Inflammatory macrophage treated with lipopolysaccharide for 1 hour (primary cell): ENCODE measurements at regions not wholly inside any gene's neighbourhood (a gene's known extent, or its start where the extent isn't known, plus 50 kb on each side); places are given as distances from the start of the nearest gene placed in this dataset.
"Not testable (repeated sequence)": the region's sequence is repeated elsewhere in the genome, so short reads cannot be mapped to it uniquely, and the experiment has no call there.

Experiments used
- DNase-seq, 2 donors: peaks; one replicate each; pipeline ENCODE4 v3.0.0-alpha.2; 2020 to 2022

DNA sequence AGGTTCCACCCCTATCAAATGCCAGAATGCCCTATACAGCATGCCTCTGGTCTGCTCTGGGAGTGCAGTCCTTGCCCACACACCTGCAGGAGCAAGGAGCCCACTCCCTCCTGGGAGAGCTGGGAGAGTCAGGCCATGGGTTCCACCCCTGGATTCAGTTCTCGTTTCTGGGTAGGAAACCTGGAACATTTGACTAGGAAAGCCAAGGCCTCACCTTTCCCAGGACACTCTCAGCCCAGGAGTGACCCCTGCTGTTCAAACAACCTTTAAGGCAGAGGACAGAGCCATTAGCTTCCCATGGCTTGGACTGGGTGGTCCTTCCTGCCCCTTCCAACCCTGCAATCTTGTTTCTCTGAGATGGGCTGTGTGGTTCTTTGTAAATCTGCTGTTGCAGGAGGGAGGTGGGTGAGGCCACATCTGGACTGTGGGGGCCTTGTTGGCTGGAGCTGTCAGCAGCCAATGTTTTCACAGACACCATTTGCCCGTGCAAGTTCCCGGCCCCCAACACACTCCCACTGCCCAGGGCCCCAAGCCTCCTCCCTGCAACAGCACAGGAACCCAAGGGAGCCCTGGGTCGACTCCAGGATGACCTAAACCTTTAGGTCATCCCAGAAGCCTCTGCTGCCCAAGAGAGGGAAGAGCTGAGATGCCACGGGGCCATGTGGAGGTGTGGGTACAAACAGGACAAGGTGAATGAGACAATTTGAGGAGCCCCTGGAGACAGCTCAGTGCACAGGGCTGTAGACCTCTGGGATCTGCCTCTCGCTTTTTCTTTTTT, 104.4 kb downstream of the PJA1 start:
- DNase-seq = peak in 1 of 2 donors; percentile 3

DNA sequence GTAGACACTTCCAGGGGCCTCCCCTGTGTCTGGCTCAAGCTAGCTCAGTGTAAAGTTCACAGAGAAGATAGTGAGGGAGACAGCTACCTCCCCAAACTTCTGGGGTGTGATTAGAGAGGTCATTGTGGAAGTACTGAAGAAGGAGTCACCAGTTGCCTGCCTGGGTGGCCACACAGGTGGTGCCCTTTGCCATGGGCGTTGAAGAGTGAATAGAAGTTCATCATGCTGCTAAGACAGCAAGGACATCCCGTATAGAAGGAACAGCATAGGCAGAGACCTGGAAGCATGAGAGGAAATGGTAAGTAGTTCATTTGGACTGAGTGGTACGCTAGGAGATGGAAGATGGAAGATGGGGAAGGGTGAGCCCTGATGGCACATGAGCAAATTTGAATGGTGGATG, 110.1 kb downstream of the PJA1 start:
- DNase-seq = no peak

DNA sequence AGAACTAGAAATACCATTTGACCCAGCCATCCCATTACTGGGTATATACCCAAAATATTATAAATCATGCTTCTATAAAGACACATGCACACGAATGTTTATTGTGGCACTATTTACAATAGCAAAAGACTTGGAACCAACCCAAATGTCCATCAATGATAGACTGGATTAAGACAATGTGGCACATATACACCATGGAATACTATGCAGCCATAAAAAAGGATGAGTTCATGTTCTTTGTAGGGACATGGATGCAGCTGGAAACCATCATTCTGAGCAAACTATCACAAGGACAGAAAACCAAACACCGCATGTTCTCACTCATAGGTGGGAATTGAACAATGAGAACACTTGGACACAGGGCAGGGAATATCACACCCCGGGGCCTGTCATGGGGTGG, 110.8 kb downstream of the PJA1 start:
- not testable (repeated sequence) for DNase-seq

DNA sequence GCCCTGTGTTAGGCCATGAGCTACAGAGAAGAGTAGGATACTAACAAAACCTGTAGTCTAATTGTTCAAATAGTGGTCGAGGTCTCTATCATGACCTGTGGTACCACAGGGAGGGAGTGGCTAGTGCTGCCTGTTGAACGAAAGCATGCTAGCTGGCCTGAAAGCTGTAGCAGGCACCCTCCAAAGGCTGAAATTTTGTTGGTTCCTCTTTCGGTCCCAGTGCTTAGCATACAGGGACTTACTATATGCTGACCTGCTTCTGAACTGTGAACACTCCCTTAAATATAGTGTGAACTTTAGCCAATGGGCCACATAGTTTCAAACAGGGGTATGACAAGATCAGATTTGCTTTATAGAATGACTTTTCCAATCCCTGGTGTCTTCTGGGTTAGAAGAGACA, 113.4 kb downstream of the PJA1 start:
- DNase-seq = no peak

DNA sequence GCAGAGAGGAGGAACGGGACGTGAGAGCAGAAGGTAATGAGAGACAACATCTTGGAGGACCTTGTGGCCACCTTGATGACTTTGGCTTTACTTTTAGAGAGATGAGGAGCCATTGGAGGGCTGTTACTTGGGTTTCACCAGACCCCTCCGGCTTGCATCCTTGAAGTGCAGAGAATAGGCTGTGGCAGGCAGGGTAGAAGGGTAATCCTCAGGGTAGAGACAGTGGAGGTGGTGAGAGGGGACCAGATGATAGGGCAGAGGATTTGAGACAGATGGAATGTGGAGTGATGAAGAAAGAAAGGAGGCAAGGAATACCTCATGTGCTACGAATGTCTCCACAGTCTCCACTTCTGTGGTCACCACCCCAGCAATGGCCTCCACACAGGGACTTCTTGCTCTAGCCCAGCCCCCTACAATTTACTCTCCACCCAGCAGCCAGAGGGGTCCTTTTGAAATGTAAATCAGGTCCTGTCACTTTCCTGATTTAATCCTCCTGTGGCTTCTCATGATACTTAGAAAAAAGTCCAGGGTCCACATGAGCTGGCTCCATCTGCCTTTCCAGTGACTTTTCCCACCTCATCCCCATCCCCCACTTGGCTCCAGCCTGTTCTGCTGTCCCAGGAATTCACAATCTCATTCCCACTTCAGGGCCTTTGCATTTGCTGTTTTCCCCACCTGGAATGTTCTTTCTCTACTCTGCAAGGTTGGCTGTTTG, 115.0 kb downstream of the PJA1 start:
- no peak for DNase-seq

DNA sequence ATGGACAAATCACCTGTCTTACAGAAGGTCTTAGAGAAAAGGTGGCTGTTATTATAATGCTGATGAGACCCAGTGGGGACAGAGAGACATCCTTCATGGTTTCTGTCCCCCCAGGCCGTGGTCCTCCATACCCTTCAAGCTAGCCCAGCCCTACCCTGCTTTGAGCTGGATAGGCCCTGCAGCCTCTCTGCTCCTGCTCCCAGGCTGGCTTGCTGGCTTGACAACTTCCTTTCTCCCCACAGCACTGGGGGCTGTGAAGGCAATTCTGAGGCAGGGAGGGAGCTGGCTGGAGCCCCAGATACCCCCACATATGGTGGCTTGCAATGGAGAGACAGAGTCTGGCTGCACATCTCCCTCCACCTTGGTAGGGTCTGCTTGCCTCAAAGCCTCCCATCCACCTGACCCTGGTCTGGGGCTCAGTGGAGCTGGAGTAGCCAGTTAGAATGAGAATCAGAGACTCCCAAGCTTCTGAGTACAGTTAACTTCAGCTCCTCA, 118.2 kb downstream of the PJA1 start:
- no peak for DNase-seq

DNA sequence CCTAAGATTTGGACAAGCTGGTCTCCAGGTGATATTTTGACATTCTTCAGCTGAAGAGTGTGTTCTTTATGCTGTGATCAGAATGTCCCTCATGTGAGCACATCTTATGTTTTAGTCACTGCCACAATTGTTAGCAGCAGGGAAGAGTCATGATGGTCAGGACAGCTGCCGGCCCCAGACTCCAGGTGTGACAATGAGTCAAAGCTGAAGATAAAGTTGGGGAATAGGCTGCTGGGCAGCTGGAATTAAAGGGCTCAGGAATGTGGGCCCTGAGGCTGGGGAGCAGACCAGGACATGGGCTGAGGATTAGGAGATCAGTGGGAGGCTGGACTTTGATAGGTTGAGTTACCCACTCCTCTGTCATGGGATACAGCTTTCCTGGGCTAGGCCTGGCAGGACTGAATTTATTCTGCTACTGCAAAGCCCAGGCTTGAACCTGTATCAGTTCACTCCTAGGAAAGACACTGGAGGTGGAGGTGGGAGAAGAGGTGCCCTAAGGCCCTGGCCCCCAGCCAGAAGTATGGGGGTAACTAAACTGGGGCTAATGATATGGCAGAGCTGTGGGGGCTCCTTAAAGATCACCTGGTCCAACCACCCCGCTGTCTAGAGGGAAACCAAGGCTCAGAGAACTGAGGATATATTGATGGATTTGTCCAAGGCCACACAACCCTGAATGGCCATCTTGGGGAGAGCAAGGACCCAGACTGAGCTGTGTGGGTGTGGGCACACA, 119.5 kb downstream of the PJA1 start:
- DNase-seq = no peak

DNA sequence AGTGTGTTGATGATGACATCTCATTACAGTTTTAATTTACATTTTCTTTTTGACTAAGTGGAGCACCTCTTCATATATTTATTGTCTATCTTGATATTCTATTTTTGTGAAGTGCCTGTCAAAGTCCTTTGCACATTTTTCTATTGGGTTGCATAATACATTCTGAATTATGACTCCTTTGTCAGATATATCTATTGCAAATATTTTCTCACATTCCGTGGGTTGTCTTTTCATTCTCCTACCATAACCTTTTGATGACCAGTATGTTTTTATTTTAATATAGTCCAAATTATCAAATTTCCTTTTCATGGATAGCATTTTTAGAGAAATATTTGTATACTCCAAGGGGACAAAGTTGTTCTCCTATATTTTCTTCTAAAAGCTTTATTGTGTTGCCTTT, 126.4 kb downstream of the PJA1 start:
- no peak for DNase-seq

DNA sequence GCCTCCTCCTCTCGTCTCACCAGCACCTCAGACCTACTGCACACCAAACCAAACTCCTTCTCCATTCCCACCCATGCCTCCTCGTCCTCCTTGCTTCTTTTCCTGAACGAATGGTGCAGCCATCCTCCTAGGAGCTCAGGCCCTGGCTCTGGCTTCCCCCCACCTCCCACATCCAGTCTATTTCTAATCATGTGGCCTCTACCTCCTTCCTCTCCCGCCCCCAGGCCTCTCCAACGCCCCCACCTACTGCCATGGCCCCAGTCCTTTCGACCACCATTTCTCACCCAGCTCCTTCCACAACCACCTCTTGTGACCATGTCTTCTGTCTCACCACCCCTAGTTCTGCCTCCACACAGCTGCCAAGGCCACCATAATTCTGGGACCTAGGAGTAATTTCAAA, 127.1 kb downstream of the PJA1 start:
- DNase-seq = no peak

DNA sequence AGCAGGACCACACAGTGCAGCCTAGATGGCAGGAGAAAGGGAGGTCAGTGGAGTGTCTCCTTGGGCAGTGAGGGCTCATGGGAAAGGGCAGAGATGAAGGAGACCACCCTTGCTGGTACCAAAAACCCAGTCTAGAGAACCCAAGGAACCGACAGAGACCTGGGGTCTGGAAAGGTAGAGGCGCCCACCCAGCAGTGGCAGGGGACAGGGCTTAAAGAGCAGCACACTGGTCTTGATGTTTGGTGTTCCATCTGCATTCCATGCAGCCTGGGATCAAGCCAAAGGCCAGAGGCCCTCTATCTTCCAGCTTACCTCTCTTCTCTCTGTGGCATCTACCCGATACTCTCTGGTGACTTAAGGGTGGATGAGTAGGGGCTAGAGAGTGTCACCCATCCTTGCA, 127.5 kb downstream of the PJA1 start:
- DNase-seq = no peak

DNA sequence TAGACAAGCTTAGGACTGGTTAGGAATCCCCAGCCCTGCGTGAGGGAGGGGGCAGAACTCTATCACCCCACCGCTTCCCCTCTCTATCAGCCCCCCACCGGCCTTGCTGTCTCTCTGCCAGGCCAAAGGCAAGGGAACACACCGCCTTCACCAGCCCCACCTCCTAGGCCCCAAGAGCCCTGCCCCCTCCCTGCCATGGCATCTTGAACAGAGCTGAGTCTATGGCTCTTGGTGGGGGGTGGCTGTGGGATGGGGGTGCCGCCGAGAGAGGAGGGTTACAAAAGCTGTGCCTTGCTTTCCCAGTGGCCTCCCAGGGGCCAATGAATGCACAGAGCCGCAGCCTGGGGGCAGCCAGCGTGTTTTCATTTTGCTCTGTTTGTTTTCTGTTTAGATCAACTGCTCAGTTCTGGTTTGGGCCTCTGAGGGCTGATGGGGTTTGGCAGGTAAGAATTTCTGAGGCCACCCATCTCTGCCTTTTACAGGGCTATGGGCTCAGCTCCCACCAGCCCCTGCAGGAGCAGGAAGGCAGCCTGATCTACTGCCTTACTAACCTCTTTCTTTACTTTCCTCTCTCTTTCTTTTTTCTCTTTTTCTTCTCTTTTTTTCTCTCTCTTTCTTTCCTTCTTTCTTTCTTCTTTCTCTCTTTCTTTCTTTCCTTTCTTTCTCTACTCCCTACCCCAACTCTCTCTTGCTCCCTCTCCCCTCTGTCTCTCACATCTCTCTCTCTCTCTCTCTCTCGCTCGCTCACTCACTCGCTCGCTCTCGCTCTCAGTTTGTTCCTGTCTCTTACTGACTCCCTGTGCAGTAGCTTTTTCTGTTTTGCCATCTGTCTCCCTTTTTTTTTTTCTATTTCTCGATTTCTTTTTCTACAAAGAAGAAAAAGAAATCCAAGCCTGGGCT, 128.3 kb downstream of the PJA1 start:
- DNase-seq = no peak

DNA sequence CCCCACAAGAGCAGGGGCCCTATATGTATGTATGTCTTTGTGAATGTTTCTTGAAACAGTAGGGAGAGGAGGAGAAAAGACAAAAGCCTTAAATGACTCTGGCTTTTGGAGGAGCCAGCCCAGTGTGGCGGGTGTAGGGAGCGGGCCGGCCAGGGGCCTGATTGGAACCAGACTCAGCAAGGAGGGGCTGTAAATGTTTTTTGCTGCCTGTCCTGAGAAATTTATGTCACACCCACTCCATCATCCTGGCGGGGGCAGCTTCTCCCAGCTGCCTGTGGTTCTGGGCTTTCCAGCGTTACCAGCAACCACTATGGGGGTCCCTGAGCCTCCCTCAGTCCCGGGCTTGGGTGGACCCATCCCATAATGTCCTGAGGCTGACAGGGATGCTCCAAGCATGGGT, 130.8 kb downstream of the PJA1 start:
- DNase-seq = no peak

DNA sequence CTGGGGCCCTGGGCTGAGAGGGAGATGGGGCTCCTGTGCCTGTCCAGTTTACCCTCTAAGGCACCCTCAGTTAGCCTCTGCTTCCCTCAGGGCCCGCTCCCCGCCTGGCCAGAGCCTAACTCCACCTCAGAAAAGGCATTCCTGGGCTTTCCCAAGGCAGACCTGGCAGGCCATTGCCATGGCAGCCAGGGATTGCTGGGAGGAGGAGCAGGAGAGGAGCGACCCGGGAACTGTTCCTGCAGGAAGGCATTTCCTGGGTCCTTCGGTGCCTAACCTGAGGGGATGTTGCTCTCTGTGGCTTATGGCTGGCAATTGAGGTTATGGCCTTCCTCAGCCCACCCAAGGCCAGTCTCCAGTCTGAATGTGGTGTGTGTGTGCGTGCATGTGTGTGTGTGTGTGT, 131.3 kb downstream of the PJA1 start:
- DNase-seq = no peak

DNA sequence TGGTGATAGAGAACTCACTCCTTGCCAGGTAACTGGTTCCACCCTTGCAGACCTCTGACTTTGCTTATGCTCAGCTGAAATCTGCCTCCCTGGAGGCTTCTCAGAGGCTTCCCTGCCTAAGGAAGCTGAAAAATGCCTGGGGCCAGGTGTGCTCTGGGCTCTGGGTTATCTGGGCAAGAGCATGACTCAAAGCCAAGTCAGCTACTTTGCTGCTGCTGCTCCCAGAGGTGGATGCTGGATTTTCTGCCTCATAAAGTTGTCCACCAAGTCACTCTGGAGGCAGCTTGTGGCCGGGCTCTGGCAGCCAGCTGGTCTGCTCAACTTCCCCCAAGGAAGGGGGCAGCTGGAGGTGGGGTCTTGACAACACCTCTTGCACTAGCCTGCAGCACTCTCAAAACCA, 132.7 kb downstream of the PJA1 start:
- DNase-seq = no peak

DNA sequence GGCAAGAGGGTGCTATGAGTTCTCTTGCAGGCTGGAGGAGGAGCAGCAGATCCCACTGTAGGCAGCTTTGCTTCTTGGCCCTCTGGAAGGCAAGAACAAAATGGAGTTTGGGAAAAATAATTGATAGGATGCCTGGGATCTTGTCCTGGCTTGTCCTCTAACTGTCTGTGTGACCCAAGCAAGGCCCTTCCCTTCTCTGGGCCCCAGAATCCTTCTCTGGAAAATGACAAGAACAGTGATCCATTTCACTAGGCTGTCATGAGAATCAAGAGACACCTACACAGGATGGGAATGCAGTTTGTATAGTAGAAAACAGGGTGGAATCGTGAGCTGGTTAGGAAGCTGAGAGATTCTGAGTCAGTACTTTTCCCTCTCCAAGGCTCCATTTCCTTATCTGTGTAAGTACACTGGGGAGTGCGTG, 133.3 kb downstream of the PJA1 start:
- no peak for DNase-seq

DNA sequence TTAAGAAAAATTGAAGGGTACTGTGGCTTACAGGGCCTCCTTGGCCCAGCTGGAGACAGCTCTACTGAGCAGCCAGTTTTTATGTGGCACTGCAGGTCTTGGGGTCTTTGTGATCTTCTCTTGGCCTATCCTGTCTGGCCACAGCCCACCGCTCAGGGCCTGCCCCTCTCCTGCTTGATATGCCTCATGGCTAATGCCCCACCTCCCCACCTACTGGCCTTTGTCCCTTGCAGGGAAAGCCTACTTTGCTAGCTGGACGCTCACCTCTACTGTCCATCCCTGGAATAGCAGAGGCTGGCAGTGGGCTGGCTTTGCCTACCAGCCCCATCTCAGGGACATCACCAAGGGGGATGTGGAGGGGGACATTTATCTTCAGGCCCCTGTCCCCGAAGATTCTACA, 134.1 kb downstream of the PJA1 start:
- DNase-seq = no peak

DNA sequence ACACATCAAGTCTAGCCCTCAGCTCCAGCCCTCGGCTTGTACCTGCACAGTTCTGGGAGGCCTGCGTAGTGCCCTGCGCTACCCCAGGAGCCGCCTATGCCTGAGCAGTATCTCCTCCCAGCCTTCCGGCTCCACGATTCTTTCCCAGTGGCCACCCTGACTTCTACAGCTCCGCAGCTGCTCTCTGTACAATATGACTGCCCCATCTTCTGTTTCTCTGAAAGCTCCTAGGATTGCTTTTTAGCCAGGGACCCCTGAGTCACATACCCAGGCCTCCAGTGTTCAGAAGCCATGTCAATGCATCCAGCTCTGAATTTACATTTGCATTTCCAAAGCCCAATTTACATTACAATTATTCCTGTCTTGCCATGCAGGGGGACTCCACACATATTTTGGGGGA, 135.5 kb downstream of the PJA1 start:
- DNase-seq = no peak

DNA sequence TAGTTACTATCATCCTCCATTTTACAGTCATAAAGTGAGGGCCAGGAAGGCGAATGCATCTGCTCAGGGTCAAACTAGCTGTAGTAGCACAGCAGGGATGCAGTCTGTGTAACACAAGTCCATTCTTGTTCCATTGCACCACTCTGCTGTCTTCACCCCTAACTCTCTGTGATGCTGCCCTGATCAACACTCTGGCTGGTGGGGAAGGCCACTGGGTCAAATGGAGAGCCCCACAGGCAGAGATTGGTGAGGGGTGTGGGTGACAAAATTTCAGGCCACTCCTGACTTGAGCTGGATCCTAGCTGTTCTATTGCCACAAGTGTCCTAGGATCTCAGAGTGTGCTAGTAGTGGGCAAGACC, 136.5 kb downstream of the PJA1 start:
- DNase-seq = no peak

DNA sequence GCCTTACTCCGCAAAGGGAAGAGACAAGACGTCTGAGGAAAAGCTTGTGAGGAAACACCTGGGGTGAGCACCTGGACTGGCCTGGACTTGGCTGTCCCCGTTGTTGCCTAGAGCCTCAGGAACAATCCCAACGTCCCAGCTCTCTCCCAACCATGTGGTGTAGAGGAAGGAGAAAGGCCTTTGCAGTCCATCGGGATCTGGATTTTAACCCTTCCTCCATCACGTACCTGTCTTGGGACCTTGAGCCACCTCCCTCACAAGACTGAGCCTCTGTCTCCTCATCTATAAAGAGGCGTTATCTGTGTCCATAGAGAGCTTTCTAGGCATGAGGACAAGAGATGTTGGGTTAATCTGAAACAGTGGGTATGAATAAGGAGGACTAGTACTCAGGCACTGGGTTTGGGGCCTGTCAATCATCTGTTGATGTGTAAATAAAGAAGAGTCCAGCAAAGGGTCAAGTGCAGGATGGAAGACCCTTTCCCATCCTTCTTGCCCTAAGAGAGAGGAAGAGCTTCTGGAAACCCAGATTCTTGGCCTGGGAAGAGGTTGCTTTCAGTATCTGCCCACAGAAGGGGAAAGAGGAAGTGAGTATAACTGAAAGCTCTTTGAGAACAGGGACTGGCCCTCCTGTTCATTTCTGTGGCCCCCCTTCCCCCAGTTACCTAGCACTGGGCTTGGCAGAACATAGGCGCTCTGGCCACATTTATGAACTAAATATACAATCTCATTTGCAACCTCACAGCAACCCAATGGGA, 137.1 kb downstream of the PJA1 start:
- peak; percentile 25 to 49 for DNase-seq

DNA sequence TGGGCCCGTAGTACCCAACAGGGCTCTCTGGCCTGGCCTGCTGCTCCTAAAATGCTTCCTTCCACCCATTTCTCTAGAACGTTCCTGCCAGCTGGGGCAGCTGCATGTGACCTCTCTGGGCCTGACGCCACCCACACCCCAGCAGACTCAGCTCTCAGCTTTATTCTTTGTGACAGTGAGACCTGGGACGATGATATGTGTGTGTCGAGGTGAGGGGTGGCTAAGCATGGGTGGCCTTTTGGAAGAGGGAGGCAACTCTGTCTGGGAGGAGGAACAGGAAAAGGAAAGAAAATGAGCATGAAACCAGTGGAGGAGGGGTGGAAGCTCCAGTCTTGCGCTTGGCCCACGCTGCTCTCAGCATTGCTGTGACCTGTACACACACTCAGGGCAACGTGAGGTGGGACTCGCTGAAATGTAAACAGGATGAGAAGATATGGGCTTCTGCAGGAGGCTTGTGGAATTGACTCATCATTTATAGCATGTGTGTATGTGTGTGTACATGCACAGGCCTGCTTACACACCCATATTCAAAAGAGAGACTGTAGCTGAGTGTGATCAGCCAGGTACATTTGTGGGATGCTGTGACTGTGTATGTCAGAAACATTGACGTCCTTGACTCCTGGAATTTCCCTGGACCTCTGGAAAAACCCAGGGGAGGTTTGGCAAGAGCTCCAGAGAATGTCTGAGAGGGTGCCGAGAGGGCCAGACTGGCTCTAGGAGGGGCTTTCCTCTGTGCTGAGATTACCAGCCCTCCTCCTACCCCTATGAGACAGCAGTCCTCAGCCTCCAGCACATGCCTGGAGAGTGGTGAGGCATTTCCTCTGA, 137.9 kb downstream of the PJA1 start:
- DNase-seq = peak; percentile 13 to 75

DNA sequence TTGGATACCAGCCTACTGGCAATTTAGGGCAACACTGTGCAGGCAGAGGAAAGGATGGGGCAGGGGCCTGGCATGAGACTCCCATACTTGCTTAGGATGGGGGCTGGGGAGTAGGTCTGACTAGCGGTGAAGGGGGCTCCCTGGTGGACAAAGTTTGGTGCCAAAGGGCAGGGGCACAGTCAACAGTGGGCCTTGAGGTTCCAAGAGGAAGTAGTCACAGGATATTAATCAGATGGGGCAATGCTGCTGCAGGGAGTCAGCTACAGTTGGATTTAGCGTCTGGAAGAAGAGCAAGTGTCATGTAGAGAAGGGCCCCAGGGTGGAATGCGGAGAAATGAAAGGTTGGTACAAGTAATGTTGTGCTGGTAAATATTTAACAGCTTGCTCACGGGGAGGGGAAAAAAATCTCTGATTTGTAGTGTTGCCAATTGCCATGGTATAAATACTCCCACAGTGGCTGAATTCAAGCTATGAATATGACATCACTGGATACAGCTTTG, 139.4 kb downstream of the PJA1 start:
- peak; percentile 4 to 16 for DNase-seq
